PC-3 (cell line): ENCODE measurements at regions not wholly inside any gene's neighbourhood (a gene's known extent, or its start where the extent isn't known, plus 50 kb on each side); places are given as distances from the start of the nearest gene placed in this dataset.

Source experiments
- CTCF ChIP-seq: fragments of 300-600 bp; sonication (generic); conservative IDR thresholded peaks from 2 replicates; pipeline ENCODE4 v1.5.1; 2017; ENCODE audit warnings: antibody characterized with exemption, low read depth, mild to moderate bottlenecking, low read length
- EZH2 ChIP-seq: fragments of 300-600 bp; sonication (generic); IDR thresholded peaks from one replicate; pipeline ENCODE4 v1.6.1; 2017; ENCODE audit warnings: antibody characterized with exemption, mild to moderate bottlenecking, low read length; ENCODE audit not compliant: unreplicated experiment

DNA sequence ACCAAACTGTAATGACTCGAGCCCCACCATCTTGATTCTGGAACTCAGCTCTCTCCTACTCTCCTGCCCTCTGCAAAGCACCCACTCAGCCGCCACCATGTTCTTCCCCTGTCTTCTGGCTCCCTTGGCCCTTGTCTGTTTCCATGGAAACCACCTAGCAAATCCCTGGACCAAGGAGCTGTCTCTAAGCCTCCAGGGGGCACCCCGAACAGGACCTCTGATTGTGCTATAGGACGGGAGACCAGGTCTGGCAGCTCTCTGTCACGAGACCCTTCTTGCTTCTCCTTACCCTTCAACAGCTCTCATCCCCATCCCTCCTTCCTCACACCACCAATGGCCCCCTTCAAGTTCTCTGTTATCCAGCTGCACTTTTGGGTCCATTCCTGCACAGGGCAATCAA, 277.7 kb upstream of the ZNF507 start:
- no peak for TF ChIP-seq CTCF
- no peak for TF ChIP-seq EZH2
